Suprapubic skin (tissue), 3 donors: ENCODE measurements at regions not wholly inside any gene's neighbourhood (a gene's known extent, or its start where the extent isn't known, plus 50 kb on each side); places are given as distances from the start of the nearest gene placed in this dataset.

Source experiments
- POLR2A ChIP-seq, 2 donors: fragments of 450-650 bp; IDR thresholded peaks; one replicate each; pipeline ENCODE4 v1.6.1; 2017; ENCODE audit warnings: antibody characterized with exemption in 2 of 2, mild to moderate bottlenecking in 2 of 2, moderate library complexity in 2 of 2
- TF ChIP-seq, protein P1 (sequence below), 2 donors: fragments of 200-600 bp in 1 of 2; fragments of 450-650 bp in 1 of 2; sonication (generic) in 1 of 2; IDR thresholded peaks; one replicate each; pipeline ENCODE4 v1.5.1; 2016 to 2019; ENCODE audit warnings: antibody characterized with exemption in 2 of 2, mild to moderate bottlenecking in 1 of 2, moderate library complexity in 1 of 2

DNA sequence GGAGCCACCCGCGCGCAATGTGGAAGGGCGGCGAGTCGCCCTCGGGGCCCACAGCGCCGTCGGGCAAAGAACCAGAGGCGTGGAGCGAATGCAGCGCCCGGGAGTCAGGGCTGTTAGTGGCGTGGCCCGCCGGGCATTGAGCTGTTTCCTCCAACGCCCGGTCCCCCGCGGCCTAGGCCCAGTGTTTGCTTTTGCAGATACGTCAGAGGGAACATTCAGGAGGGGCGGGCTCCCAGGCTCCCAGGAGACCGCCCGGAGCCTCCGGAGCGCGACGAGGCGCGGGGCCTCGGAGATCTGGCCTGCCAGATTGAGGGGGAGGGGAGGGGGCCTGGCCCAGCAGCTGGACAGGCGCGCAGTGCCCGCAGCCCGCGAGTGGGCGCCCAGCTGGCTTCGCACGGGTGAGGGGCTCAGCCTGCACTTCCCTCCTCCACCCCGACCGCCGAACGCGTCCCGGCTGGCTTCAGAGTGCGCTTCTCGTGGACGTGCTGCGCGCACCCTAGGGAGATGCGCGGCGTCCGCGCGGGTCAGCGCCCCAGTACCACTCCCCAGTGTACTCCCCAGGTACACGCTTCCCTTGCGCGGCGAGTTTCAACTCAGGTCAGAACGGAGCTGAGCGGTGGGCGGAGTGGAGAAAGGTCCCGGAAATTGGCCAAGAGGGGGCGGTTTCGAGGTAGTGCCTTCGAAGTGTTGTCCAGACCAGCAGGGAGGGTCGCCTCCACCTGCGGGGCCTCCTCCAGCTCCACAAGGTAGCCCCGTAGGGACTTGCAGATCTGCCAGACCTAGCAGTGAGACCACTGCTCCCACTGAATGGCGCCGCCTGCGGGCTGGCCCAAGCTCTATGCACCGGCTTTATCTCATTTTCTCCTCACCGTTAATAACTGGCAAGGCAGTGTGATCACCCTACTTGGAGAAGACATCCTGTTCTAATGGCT, 130.4 kb downstream of the TMEM174 start:
- TF ChIP-seq POLR2A (IDR thresholded peaks at IDR 0.05): no peak
- TF ChIP-seq, protein P1, sequence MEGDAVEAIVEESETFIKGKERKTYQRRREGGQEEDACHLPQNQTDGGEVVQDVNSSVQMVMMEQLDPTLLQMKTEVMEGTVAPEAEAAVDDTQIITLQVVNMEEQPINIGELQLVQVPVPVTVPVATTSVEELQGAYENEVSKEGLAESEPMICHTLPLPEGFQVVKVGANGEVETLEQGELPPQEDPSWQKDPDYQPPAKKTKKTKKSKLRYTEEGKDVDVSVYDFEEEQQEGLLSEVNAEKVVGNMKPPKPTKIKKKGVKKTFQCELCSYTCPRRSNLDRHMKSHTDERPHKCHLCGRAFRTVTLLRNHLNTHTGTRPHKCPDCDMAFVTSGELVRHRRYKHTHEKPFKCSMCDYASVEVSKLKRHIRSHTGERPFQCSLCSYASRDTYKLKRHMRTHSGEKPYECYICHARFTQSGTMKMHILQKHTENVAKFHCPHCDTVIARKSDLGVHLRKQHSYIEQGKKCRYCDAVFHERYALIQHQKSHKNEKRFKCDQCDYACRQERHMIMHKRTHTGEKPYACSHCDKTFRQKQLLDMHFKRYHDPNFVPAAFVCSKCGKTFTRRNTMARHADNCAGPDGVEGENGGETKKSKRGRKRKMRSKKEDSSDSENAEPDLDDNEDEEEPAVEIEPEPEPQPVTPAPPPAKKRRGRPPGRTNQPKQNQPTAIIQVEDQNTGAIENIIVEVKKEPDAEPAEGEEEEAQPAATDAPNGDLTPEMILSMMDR (IDR thresholded peaks at IDR 0.05): no peak
